ENCODE measurements at regions not wholly inside any gene's neighbourhood (a gene's known extent, or its start where the extent isn't known, plus 50 kb on each side); places are given as distances from the start of the nearest gene placed in this dataset.

DNA sequence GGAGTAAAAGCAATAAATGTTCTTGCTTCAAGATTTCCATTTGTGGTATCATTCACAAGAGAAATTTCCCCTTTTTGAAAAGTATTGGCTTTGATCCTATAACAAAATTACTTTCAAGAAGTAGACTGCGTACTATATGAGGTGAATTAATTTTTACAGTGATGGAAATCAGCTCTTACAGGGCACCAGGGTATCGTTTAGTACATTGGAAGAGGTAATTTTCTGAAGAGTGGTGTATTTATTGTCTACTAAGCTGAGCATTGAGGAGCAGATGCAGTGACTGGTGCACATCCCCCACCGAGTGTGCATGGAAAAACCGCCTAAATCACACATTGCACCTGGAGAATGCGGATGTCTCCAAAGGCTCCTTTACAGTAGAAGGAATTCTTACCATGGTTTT lies 209.5 kb downstream of the SAMD5 start:
- no peak for DNase-seq

- DNase-seq: no peak
Observed at GRCh38 chr6:147722158-147722557, 213.7 kb downstream of the SAMD5 start.

- no peak for DNase-seq
Observed at GRCh38 chr6:147724454-147724853, 216.0 kb downstream of the SAMD5 start.

DNA sequence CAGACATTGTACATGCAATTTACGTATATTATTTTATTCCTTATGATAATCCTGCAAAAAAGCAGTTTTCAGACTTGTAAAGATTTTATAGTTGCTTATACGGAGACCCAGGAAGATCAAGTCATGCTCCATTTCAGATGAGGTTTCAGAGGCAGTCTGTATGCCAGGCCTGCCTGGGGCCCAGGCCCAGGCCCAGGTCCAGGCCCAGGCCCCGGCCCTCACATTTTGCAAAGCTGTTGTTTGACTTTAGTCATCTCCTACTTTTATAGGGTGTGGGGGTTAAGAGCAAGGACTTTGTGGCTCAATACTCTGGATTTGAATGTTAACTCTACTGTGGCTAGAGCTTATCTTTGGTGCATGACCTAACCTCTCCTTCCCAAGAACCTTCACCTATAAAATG lies 217.9 kb downstream of the SAMD5 start:
- DNase-seq: no peak

GRCh38 chr6:147728903-147729302 lies 220.4 kb downstream of the SAMD5 start:
- no peak for DNase-seq

DNA sequence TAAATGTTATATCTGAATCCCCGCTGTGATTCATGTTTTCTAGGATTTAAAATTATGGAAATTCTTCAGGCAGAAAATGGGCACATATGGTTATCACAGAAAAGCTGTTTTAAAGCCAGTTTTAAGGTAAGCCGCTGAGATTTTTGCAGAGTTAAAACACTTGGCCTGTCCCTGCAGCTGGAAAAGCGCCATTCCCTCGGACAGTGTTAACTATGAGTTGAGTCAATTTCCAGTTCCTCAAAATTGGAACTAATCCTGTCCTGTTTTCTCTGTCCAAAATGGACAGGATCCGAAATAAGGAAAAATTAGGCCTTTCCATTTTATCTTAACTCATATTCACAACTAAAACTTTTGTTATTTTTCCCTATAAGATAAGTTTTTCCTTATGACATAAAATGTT lies 225.2 kb downstream of the SAMD5 start:
- peak; percentile 32 for DNase-seq

DNA sequence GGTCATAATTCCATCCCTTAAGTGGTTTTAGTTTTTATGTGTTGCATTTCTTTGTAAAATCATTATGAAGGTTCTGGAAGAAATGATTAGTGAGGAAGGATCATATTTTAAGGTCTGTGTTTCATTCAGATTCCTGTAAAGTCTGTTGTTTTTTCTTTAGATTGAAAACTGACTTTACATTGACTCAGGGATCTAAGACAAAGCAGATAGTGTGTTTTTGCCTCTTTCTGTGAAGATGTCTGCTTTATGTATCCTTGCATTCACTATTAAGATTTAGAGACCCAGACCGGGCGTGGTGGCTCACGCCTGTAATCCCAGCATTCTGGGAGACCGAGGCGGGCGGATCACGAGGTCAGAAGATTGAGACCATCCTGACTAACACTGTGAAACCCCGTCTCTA lies 225.7 kb downstream of the SAMD5 start:
- no peak for DNase-seq

DNA sequence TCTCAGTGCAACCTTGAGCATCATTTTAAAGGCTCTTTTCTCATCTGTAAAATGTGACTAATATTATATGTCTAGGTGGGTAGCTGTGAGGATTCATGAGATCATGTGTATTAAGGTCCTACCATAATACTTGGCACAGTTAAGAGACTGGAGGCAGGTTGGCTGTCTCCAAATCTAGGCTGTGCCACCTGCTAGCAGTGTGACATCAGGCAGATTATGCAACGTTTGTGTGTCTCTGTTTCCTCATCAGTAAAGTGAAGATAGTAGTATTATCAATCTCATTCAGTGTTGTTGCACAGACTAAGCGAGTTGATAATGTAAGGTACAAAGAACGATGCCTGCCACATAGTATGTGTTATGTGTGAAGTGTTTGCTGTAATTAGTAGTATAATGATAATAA lies 227.4 kb downstream of the SAMD5 start:
- no peak for DNase-seq

DNA sequence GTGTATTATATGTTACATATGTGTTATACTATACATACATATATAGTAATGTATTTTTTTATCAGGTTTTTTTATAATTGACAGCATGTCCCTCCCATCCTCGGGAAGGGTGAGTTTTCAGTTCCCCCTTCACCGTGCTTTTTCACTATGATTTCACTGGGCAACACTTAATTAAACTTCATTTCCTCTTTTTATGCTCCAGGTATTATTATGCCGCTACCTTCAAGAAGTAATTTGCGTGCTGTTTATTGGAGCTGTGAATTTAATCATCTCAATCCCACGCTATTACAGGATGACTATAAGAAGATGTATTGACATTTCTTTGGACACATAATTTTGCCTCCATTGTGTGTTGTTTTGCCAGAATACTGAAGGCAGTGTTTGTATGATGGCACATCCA lies 228.6 kb downstream of the SAMD5 start:
- DNase-seq: no peak

DNA sequence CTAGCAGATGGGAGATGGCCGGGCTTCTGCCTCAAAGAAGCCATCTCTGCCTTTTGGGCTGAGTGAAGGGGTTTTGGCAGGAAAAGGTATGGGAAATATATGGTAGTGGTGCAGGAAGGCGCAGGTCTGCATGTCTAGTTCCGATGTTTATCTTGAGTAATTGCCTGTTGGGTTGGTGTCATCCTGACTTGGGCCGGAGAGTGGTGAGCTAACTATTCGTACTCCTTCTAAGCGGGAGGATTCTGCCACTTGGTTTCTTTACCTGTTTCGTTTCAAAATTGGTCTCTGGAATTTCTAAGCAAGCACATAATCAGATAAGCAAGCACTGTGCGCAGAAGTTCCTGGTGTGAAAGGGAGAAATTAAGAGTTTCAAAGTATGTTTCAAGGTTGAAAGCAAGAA lies 229.6 kb downstream of the SAMD5 start:
- DNase-seq: no peak

DNA sequence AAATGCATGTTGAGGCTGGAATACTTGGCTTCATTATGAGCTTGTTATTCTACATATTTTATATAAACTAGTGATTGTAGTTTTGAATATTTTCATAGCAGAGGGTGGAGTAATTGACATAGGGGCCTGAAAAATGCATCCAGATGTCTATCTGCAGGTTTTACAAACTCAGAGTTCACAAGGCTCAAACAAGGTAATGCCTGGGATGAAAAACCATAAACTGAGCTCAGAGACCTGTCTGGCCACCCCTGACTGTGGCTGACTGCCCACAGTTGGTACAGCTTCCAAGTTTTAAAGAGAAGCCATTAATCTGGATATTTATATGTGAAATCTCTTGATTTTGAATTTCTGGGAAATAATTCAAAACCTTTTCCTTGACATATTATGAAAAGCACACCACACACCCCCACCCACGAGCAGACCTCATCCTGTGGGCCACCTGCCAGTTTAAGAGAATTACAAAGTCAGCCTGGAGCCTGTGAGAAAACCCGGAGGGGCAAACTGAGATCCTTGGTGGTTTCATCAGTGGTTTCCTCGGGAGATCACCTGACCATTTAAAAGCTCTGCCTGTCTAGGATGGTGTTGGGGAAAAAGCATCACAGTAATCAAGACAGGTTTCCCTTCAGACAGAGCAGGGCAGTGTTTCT lies 230.1 kb downstream of the SAMD5 start:
- DNase-seq: peak; percentile 71

GRCh38 chr6:147740326-147740725 lies 231.8 kb downstream of the SAMD5 start:
- DNase-seq: no peak

- no peak for DNase-seq
Observed at GRCh38 chr6:147740916-147741315, 232.4 kb downstream of the SAMD5 start.

DNA sequence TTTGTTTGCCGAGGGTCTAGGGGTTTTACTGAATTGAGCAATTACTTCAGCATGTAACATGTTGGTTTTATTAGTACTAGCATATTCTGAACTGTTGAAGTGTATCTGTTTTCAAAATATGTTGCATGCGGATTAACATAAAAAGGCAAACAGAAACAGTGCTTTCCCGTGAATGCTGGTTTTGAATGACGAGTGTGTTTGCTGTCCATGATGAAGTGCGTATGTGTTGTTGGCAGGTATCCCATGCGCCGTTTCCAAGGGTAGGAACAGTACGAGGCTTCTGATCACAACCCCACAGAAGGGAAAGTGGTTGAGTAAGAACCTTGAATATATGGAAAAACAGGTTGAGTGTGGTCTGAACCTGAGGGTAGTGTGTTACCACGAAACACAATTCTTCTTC lies 232.9 kb downstream of the SAMD5 start:
- DNase-seq: peak; percentile 40

DNA sequence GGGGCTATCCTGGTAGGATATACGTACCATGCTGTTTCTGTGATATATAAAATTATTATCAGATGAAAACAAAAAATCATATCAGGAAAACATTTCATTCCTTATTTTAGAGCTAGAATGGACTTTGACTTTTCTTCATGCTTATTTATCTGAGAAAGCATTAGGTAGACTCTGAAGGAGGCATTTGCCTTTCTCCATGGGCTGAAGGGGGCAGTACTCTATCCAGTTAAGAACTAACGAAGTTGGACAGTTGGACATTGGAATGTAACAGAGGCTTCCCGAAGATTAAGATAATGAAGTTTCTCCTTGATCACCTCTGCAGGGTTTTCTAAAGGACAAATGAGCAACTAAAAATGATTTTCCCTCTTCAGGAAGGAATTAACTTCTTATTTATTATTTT lies 233.9 kb downstream of the SAMD5 start:
- no peak for DNase-seq

GRCh38 chr6:147744012-147744411 lies 235.5 kb downstream of the SAMD5 start:
- no peak for DNase-seq

DNA sequence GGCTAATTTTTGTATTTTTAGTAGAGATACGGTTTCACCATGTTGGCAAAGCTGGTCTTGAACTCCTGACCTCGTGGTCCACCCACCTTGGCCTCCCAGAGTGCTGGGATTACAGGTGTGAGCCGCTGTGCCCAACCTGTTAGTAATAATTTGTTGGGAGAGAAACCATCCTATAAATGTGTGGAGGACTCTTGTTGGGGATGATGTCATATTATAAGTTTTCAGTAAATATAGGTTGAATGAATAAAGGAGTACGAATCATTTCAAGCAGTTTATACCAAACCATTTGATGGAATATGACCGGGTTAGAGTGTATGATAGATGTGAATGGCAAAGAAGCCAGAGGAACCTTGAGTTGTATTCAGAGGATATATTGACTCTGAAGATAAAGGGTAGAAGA lies 240.8 kb downstream of the SAMD5 start:
- DNase-seq: no peak

- no peak for DNase-seq
Observed at GRCh38 chr6:147750413-147750812, 241.9 kb downstream of the SAMD5 start.

- no peak for DNase-seq
Observed at GRCh38 chr6:147751232-147751631, 242.7 kb downstream of the SAMD5 start.

- no peak for DNase-seq
Observed at GRCh38 chr6:147752689-147753403, 244.4 kb downstream of the SAMD5 start.

GRCh38 chr6:147755999-147756398 lies 247.5 kb downstream of the SAMD5 start:
- no peak for DNase-seq

- no peak for DNase-seq
Observed at GRCh38 chr6:147756891-147757290, 248.4 kb downstream of the SAMD5 start.

GRCh38 chr6:147757291-147757690 lies 248.8 kb downstream of the SAMD5 start:
- DNase-seq: no peak

DNA sequence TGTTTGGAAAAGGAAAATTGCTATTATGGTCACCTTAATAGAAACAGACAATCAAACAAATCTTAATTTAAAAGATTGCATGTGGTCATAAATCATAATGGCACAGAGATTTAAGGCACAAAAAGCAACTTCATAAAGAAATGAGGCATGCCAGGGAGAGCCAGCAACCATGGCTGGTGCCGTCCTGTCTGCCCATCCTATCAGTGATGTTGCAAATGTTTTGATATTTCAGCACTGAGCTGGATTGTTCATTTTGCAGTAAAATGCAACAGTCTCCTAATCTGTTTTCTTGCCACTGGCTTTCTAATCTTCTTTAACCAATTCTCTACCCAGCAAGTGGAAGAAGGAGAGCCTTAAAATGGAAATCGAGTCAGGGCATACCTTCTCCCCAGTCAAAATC lies 249.8 kb downstream of the SAMD5 start:
- DNase-seq: no peak

GRCh38 chr6:147759093-147759492 lies 250.6 kb downstream of the SAMD5 start:
- DNase-seq: no peak
